HEK293 (cell line): ENCODE measurements at regions not wholly inside any gene's neighbourhood (a gene's known extent, or its start where the extent isn't known, plus 50 kb on each side); places are given as distances from the start of the nearest gene placed in this dataset.

ENCODE experiments used
- CTCF ChIA-PET: fragments of 350-600 bp; formaldehyde crosslinking; extraction: SDS; loops from one replicate; lab custom pipeline; 2021; ENCODE audit warnings: antibody characterized with exemption; lab: Yijun Ruan, JAX
- POLR2A ChIA-PET: fragments of 300-600 bp; formaldehyde crosslinking; extraction: SDS; loops from one replicate; lab custom pipeline; 2020; ENCODE audit warnings: antibody characterized with exemption, inconsistent platforms; lab: Yijun Ruan, JAX
- H3K27ac ChIP-seq: fragments of 200-500 bp; sonication (Bioruptor generic); 2 replicates; pipeline ENCODE4 v1.5.1; 2014; ENCODE audit warnings: low read depth, low read length, control low read depth, inconsistent platforms; ENCODE audit errors: extremely low read depth
- H3K36me3 ChIP-seq, 2 experiments: fragments of 200-500 bp in 1 of 2; sonication (Bioruptor generic) in 1 of 2; 1 replicate in 1 of 2; 2 replicates in 1 of 2; pipeline ENCODE4 v1.5.1; 2014 to 2017; ENCODE audit warnings: inconsistent platforms in 2 of 2, low read length in 2 of 2; ENCODE audit not compliant: control insufficient read depth in 2 of 2, insufficient read depth in 1 of 2
- H3K4me1 ChIP-seq: fragments of 200-500 bp; sonication (Bioruptor generic); 2 replicates; pipeline ENCODE4 v1.5.1; 2014; ENCODE audit warnings: mild to moderate bottlenecking, low read length, inconsistent platforms; ENCODE audit not compliant: control insufficient read depth, insufficient read depth
- H3K4me3 ChIP-seq: 2 replicates; pipeline ENCODE4 v1.5.1; 2011; ENCODE audit warnings: low read depth, mild to moderate bottlenecking, control low read depth, low read length, moderate library complexity
- H3K9me3 ChIP-seq: fragments of 200-500 bp; sonication (Bioruptor generic); 2 replicates; pipeline ENCODE4 v1.5.1; 2014; ENCODE audit warnings: low read depth, low read length, inconsistent platforms; ENCODE audit not compliant: control insufficient read depth, insufficient read depth
- GLIS1 ChIP-seq: fragments of 450-650 bp; formaldehyde crosslinking; IDR thresholded peaks from 2 replicates; pipeline ENCODE4 v1.5.1; 2016; ENCODE audit warnings: missing biosample characterization, missing genetic modification characterization
- OSR2 ChIP-seq: fragments of 450-650 bp; formaldehyde crosslinking; IDR thresholded peaks from 2 replicates; pipeline ENCODE4 v1.5.1; 2016; ENCODE audit warnings: missing biosample characterization, missing genetic modification characterization
- OVOL3 ChIP-seq: fragments of 450-650 bp; formaldehyde crosslinking; IDR thresholded peaks from 2 replicates; pipeline ENCODE4 v1.5.1; 2016; ENCODE audit warnings: missing biosample characterization, missing genetic modification characterization
- ZBTB17 ChIP-seq: fragments of 450-650 bp; formaldehyde crosslinking; IDR thresholded peaks from 2 replicates; pipeline ENCODE4 v1.5.1; 2016; ENCODE audit warnings: missing biosample characterization, missing genetic modification characterization
- ZNF112 ChIP-seq: fragments of 450-650 bp; formaldehyde crosslinking; IDR thresholded peaks from 2 replicates; pipeline ENCODE4 v1.5.0; 2017; ENCODE audit warnings: missing biosample characterization, missing genetic modification characterization
- ZNF133 ChIP-seq: fragments of 450-650 bp; formaldehyde crosslinking; IDR thresholded peaks from 2 replicates; pipeline ENCODE4 v1.5.1; 2016; ENCODE audit warnings: missing biosample characterization, missing genetic modification characterization
- ZNF155 ChIP-seq: fragments of 450-650 bp; formaldehyde crosslinking; IDR thresholded peaks from 2 replicates; pipeline ENCODE4 v1.5.1; 2016; ENCODE audit warnings: missing biosample characterization, missing genetic modification characterization
- ZNF169 ChIP-seq: fragments of 450-650 bp; formaldehyde crosslinking; IDR thresholded peaks from 2 replicates; pipeline ENCODE4 v1.5.1; 2016; ENCODE audit warnings: missing biosample characterization, missing genetic modification characterization
- ZNF248 ChIP-seq: fragments of 450-650 bp; formaldehyde crosslinking; IDR thresholded peaks from 2 replicates; pipeline ENCODE4 v1.5.1; 2017; ENCODE audit warnings: missing biosample characterization, missing genetic modification characterization
- ZNF324 ChIP-seq: fragments of 450-650 bp; formaldehyde crosslinking; IDR thresholded peaks from 2 replicates; pipeline ENCODE4 v1.5.1; 2016; ENCODE audit warnings: missing biosample characterization, missing genetic modification characterization
- ZNF366 ChIP-seq: fragments of 450-650 bp; formaldehyde crosslinking; conservative IDR thresholded peaks from 2 replicates; pipeline ENCODE4 v1.5.1; 2016; ENCODE audit warnings: missing biosample characterization, missing genetic modification characterization
- ZNF548 ChIP-seq: fragments of 450-650 bp; formaldehyde crosslinking; IDR thresholded peaks from 2 replicates; pipeline ENCODE4 v1.5.1; 2016; ENCODE audit warnings: missing biosample characterization, missing genetic modification characterization
- ZNF555 ChIP-seq: fragments of 450-650 bp; formaldehyde crosslinking; conservative IDR thresholded peaks from 2 replicates; pipeline ENCODE4 v1.5.1; 2017; ENCODE audit warnings: missing biosample characterization, mild to moderate bottlenecking, missing genetic modification characterization, inconsistent platforms
- ZNF560 ChIP-seq: fragments of 450-650 bp; formaldehyde crosslinking; IDR thresholded peaks from 2 replicates; pipeline ENCODE4 v1.5.1; 2017; ENCODE audit warnings: missing biosample characterization, missing genetic modification characterization, borderline replicate concordance
- ZNF561 ChIP-seq: fragments of 450-650 bp; IDR thresholded peaks from 2 replicates; pipeline ENCODE4 v1.5.1; 2018; ENCODE audit warnings: missing biosample characterization, missing genetic modification characterization, borderline replicate concordance
- ZNF571 ChIP-seq: fragments of 450-650 bp; formaldehyde crosslinking; IDR thresholded peaks from 2 replicates; pipeline ENCODE4 v1.5.0; 2017; ENCODE audit warnings: missing biosample characterization, missing genetic modification characterization
- ZNF629 ChIP-seq: fragments of 450-650 bp; formaldehyde crosslinking; IDR thresholded peaks from 2 replicates; pipeline ENCODE4 v1.5.1; 2017; ENCODE audit warnings: missing biosample characterization, missing genetic modification characterization
- ZNF658 ChIP-seq: fragments of 450-650 bp; formaldehyde crosslinking; IDR thresholded peaks from 2 replicates; pipeline ENCODE4; 2016; ENCODE audit warnings: missing biosample characterization, missing genetic modification characterization
- ZXDB ChIP-seq: fragments of 450-650 bp; formaldehyde crosslinking; IDR thresholded peaks from 2 replicates; pipeline ENCODE4 v1.5.1; 2016; ENCODE audit warnings: missing biosample characterization, missing genetic modification characterization
- TF ChIP-seq, protein P1 (sequence below): sonication (generic); formaldehyde crosslinking; IDR thresholded peaks from 2 replicates; pipeline ENCODE4 v1.8.1; 2022; ENCODE audit warnings: mild to moderate bottlenecking, moderate library complexity, missing genetic modification reagents
- TF ChIP-seq, protein P2 (sequence below): fragments of 450-650 bp; formaldehyde crosslinking; IDR thresholded peaks from 2 replicates; pipeline ENCODE4 v1.5.1; 2016; ENCODE audit warnings: missing biosample characterization, missing genetic modification characterization
- TF ChIP-seq, protein P3 (sequence below): fragments of 450-650 bp; formaldehyde crosslinking; IDR thresholded peaks from 2 replicates; pipeline ENCODE4 v1.5.1; 2016; ENCODE audit warnings: missing biosample characterization, missing genetic modification characterization
- TF ChIP-seq, protein P4 (sequence below): fragments of 450-650 bp; formaldehyde crosslinking; IDR thresholded peaks from 2 replicates; pipeline ENCODE4 v1.5.1; 2016; ENCODE audit warnings: missing biosample characterization, missing genetic modification characterization

DNA sequence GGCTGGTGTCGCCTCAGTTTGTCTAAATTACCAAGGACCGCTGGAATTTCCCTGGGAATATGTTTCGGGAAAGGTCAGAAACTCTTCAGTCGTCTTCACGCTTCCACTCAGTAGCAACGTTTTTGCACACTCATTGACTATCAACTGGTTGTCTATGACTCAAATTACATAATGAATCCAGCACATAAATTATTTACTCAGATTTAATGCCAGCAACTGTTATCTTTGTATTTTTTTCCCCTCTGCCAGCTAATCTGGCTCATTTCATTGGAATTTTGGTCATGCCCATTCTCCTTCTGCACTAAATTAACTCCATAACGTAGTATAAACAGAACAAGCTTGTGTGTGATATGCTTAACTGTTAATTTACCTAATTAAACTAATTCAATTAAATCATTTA, 372.7 kb upstream of the ZFHX3 start:
- TF ChIP-seq ZNF133 (no peak), ZNF658 (no peak), ZNF629 (tag by site-specific recombination) (no peak), ZNF169 (tag by site-specific recombination) (no peak), ZNF555 (tag by site-specific recombination) (no peak), ZNF366 (no peak), ZNF548 (tag by site-specific recombination) (no peak), ZNF560 (tag by site-specific recombination) (no peak), ZNF112 (tag by site-specific recombination) (no peak), ZXDB (no peak), ZNF571 (tag by site-specific recombination) (no peak), OSR2 (no peak), OVOL3 (no peak), ZNF248 (tag by site-specific recombination) (no peak), ZNF561 (tag by site-specific recombination) (no peak), GLIS1 (no peak), ZNF155 (tag by site-specific recombination) (no peak)
- TF ChIP-seq, protein P1, sequence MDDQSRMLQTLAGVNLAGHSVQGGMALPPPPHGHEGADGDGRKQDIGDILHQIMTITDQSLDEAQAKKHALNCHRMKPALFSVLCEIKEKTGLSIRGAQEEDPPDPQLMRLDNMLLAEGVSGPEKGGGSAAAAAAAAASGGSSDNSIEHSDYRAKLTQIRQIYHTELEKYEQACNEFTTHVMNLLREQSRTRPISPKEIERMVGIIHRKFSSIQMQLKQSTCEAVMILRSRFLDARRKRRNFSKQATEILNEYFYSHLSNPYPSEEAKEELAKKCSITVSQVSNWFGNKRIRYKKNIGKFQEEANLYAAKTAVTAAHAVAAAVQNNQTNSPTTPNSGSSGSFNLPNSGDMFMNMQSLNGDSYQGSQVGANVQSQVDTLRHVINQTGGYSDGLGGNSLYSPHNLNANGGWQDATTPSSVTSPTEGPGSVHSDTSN (CRISPR knock-in tag): no peak
- TF ChIP-seq, protein P2, sequence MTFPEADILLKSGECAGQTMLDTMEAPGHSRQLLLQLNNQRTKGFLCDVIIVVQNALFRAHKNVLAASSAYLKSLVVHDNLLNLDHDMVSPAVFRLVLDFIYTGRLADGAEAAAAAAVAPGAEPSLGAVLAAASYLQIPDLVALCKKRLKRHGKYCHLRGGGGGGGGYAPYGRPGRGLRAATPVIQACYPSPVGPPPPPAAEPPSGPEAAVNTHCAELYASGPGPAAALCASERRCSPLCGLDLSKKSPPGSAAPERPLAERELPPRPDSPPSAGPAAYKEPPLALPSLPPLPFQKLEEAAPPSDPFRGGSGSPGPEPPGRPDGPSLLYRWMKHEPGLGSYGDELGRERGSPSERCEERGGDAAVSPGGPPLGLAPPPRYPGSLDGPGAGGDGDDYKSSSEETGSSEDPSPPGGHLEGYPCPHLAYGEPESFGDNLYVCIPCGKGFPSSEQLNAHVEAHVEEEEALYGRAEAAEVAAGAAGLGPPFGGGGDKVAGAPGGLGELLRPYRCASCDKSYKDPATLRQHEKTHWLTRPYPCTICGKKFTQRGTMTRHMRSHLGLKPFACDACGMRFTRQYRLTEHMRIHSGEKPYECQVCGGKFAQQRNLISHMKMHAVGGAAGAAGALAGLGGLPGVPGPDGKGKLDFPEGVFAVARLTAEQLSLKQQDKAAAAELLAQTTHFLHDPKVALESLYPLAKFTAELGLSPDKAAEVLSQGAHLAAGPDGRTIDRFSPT (tag by site-specific recombination): no peak
- TF ChIP-seq, protein P3, sequence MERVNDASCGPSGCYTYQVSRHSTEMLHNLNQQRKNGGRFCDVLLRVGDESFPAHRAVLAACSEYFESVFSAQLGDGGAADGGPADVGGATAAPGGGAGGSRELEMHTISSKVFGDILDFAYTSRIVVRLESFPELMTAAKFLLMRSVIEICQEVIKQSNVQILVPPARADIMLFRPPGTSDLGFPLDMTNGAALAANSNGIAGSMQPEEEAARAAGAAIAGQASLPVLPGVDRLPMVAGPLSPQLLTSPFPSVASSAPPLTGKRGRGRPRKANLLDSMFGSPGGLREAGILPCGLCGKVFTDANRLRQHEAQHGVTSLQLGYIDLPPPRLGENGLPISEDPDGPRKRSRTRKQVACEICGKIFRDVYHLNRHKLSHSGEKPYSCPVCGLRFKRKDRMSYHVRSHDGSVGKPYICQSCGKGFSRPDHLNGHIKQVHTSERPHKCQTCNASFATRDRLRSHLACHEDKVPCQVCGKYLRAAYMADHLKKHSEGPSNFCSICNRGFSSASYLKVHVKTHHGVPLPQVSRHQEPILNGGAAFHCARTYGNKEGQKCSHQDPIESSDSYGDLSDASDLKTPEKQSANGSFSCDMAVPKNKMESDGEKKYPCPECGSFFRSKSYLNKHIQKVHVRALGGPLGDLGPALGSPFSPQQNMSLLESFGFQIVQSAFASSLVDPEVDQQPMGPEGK (tag by site-specific recombination): no peak
- no peaks in the 10 kb centered on the region for H3K4me1 ChIP-seq
- no peaks in the 10 kb centered on the region for H3K36me3 ChIP-seq
- no peaks in the 10 kb centered on the region for H3K9me3 ChIP-seq
- CTCF ChIA-PET: no interaction called here
- no peak overlapping the region for H3K27ac ChIP-seq
- H3K4me3 ChIP-seq: no peak overlapping the region
- POLR2A ChIA-PET: no interaction called here

DNA sequence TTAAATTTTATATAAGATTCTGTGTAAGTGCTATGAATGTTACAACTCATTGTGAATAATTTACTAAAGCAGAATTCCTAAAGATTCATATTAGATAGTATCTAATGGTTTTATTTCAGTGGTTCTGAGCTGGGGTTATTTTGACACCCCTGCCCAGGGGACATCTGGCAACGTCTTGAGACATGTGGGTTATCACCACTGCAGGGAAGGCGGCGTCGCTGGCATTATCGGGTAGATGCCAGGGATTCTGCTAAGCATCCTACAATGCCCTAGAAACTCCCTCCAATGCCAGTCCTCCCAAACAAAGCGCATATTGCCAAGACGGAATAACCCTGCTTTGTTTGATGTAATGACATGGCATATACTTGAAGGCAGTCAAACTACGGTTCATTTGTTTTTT, 372.3 kb upstream of the ZFHX3 start:
- no peaks in the 10 kb centered on the region for H3K9me3 ChIP-seq
- ChIA-PET CTCF (no interaction called here), POLR2A (no interaction called here)
- H3K4me3 ChIP-seq: no peak overlapping the region
- H3K4me1 ChIP-seq: no peaks in the 10 kb centered on the region
- no peak for TF ChIP-seq ZBTB17
- TF ChIP-seq, protein P4, sequence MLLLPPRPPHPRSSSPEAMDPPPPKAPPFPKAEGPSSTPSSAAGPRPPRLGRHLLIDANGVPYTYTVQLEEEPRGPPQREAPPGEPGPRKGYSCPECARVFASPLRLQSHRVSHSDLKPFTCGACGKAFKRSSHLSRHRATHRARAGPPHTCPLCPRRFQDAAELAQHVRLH: no peak
- no peak for TF ChIP-seq ZNF324 (tag by site-specific recombination)
- no peaks in the 10 kb centered on the region for H3K36me3 ChIP-seq
- no peak overlapping the region for H3K27ac ChIP-seq
